NCI-H1694 (cell line): ENCODE measurements at regions not wholly inside any gene's neighbourhood (a gene's known extent, or its start where the extent isn't known, plus 50 kb on each side); places are given as distances from the start of the nearest gene placed in this dataset.
"Not testable (repeated sequence)": the region's sequence is repeated elsewhere in the genome, so short reads cannot be mapped to it uniquely, and the experiment has no call there.

Experiments
- DNase-seq: peaks from one replicate; lab custom pipeline; 2025; lab: John Stamatoyannopoulos, UW

GRCh38 chr7:68707159-68707558 is 891.1 kb upstream of the AUTS2 start:
- DNase-seq: no peak

GRCh38 chr7:68707958-68708357 is 890.3 kb upstream of the AUTS2 start:
- DNase-seq: no peak

GRCh38 chr7:68712956-68713495 is 885.2 kb upstream of the AUTS2 start:
- DNase-seq: no peak

GRCh38 chr7:68714135-68714534 is 884.1 kb upstream of the AUTS2 start:
- DNase-seq: not testable (repeated sequence)

GRCh38 chr7:68715907-68716306 is 882.4 kb upstream of the AUTS2 start:
- no peak for DNase-seq

GRCh38 chr7:68717176-68717575 is 881.1 kb upstream of the AUTS2 start:
- DNase-seq: no peak

- peak; percentile 57 for DNase-seq
Observed at GRCh38 chr7:68718097-68718551, 880.2 kb upstream of the AUTS2 start.

- DNase-seq: no peak
Observed at GRCh38 chr7:68720697-68721096, 877.6 kb upstream of the AUTS2 start.

GRCh38 chr7:68722044-68722443 is 876.2 kb upstream of the AUTS2 start:
- no peak for DNase-seq

- no peak for DNase-seq
Observed at GRCh38 chr7:68724965-68725364, 873.3 kb upstream of the AUTS2 start.

GRCh38 chr7:68725843-68726785 is 872.2 kb upstream of the AUTS2 start:
- DNase-seq: no peak

GRCh38 chr7:68728720-68729119 is 869.6 kb upstream of the AUTS2 start:
- not testable (repeated sequence) for DNase-seq

GRCh38 chr7:68729371-68729770 is 868.9 kb upstream of the AUTS2 start:
- DNase-seq: no peak

- DNase-seq: no peak
Observed at GRCh38 chr7:68730194-68730593, 868.1 kb upstream of the AUTS2 start.

GRCh38 chr7:68730964-68731363 is 867.3 kb upstream of the AUTS2 start:
- no peak for DNase-seq

GRCh38 chr7:68733219-68734153 is 864.8 kb upstream of the AUTS2 start:
- no peak for DNase-seq

GRCh38 chr7:68734431-68734830 is 863.8 kb upstream of the AUTS2 start:
- DNase-seq: no peak

GRCh38 chr7:68739306-68739705 is 859.0 kb upstream of the AUTS2 start:
- no peak for DNase-seq

GRCh38 chr7:68744036-68744435 is 854.2 kb upstream of the AUTS2 start:
- DNase-seq: no peak

GRCh38 chr7:68748934-68749900 is 849.1 kb upstream of the AUTS2 start:
- DNase-seq: no peak
